ENCODE measurements at regions not wholly inside any gene's neighbourhood (a gene's known extent, or its start where the extent isn't known, plus 50 kb on each side); places are given as distances from the start of the nearest gene placed in this dataset.
A peak's percentile ranks its signal among the peaks of the same experiment; 100 is the strongest.

DNA sequence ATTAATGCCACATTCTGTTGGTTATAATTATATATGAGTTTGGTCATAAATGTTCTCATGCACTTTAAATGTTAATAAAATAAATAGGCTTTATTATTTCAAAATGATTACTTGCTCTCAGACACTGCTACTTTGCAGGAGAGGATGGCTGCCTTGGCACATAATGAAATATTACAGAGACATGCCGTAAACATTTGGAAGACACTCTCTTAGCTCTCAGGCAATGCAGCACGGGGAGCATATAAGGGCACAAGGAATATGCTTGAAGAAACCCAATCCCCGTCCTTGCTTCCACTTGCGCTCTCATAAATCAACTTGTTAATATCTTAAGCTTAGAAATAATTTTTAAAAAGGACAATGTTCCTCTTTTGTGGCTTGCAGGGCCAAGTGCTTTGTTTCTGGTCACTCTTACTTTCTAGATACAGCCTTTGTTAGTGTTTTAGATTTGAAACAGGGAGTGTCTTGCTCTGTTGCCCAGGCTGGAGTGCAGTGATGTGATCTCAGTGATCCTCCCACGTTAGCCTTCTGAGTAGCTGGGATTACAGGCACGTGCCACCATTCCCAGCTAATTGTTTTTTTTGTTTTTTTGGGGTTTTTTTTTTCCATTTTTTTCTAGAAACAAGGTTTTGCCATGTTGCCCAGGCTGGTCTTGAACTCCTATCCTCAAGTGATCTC is 445.0 kb downstream of the SPRY1 start:
- no peak for DNase-seq (ENCODE audit: low read depth)

DNA sequence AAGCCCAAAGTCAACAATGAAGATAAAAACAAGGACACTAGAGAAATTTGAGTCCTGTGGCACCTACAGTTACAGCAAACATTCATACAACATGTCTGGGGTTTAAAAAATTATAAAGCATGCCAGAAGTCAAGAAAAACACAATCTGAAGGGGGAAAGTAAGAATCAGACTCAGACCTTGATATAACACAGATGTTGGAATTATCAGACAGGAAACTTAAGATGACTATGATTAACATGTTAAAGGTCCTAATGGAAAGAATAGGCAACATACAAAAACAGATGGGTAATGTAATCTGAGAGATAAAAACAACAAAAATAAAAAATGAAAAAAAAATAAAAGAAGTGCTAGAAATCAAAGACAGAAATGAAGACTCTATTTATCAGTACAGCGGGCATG is 446.5 kb downstream of the SPRY1 start:
- DNase-seq (ENCODE audit: low read depth) = no peak

DNA sequence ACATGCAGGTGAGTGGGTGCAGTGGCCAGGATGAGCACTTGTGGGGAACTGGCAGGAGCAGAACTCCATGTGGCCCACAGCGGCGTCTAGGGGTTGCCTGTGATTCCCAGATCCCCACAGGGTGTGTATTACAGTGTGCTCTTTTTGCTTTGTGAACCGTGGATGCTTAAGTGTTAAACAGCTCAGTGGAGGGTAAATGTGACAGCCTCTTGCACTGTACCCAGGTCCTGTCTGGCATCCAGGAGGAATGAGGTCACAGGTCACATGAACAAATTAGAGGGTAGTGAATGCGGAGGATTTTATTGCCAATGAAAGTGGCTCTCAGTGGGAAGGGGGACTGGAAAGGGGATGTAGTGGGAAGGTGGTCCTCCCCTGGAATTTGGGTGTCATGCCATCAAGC is 447.8 kb downstream of the SPRY1 start:
- DNase-seq (ENCODE audit: low read depth) = no peak

DNA sequence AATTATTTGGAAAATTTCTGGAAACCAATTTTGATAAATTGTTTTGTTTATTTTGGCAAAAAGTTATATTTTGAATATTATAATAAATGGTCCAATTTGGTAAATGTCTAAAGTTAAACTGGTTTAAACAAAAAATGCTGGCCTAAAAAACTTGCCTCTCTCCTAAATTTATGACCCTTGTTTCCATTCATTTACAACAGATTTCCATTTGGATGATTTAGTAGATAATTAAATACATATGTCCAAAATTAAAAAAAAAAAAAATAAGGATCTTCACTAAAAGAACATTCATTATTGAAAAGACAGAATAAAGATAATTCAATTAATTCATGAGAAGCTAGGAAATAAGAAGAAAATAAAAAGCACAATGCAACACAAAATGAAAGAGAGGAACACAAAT is 449.5 kb downstream of the SPRY1 start:
- no peak for DNase-seq (ENCODE audit: low read depth)

DNA sequence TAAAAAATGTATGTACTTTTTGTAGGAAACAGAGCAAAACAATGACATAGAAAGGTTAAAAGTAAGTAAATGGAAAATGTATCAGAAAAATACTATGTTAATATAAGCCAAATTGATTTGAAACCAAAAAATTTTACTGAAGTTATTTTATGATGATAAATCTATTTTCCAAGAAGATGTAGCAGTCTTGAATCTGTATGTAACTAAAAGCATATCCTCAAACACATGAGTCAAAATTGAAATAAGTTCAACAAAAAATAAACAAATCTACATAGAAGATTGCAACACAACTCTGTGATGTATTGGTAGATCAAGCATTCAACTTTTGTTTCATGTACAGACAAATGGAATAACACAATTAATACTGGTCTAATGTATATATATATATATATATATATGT is 450.0 kb downstream of the SPRY1 start:
- DNase-seq (ENCODE audit: low read depth) = no peak

DNA sequence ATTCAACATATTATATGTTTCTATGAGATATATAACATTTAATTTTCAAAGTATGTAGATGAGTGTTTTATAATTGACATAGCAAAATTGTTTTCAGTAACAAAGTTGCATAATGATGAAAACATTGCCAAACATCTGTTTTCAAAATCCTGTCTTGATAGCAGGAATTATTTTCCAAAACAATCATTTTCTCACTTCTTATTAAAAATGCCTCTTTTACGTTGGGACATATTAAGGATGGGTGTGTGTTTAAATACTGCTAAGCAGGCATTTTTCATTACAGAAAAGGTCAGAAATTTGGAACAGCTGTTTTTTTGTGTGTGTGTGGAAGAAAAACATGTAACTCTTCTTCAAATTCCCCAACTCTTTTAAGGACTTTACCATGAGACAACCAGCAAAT is 452.0 kb downstream of the SPRY1 start:
- DNase-seq (ENCODE audit: low read depth) = peak; percentile 78

DNA sequence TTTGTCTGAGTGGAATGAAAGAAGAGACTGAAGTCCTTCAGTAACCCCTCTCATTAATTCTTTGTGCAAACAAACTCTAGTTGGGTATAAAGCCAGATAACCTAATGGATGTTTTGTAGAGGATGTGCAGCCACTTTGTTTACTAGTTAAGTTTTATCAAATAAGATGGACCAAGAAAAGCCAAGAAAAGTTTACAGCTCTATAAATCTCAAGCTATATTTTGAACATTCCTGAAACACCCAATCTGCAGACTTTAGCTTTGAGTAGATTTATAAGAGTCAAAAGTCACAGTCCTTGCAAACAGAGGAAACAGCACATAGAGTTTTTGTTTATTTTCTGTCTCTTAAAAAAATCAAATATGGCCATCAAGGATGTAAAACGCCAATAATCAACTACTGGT is 452.9 kb downstream of the SPRY1 start:
- DNase-seq (ENCODE audit: low read depth) = no peak

DNA sequence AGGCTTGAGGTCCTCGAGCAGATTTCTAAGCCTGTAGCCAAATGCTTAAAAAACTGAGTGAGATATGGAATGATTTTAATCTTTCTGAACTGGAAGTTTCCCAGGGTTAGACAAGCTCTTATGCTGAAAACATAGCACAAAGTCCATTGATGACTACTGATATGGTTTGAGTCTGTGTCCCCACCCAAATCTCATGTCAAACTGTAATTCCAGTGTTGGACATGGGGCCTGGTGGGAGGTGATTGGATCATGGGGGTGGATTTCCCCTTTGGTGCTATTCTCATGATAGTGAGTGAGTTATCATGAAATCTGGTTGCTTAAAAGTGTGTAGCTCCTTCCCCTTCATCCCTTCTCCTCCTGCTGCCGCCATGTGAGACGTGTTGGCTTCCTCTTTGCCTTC is 454.9 kb downstream of the SPRY1 start:
- DNase-seq (ENCODE audit: low read depth) = no peak

DNA sequence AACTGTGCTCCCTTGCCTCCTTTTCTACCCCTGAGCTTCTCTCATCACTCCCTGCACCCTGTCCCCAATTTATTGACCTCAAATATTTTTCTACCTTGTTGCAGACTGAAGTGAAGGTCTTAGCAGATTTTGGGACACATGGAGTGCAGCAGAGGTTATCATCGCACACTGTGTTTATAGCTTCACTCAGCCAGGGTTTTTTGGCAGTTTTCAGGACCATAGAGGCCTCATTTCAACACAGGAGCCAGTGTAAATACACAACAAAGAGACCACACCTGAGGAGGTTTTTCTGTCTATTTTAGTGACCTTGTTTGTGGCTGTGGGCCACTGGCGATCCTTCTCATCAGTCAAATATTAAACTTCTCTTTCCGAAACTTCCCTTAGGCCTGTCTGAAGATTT is 457.1 kb downstream of the SPRY1 start:
- no peak for DNase-seq (ENCODE audit: low read depth)

DNA sequence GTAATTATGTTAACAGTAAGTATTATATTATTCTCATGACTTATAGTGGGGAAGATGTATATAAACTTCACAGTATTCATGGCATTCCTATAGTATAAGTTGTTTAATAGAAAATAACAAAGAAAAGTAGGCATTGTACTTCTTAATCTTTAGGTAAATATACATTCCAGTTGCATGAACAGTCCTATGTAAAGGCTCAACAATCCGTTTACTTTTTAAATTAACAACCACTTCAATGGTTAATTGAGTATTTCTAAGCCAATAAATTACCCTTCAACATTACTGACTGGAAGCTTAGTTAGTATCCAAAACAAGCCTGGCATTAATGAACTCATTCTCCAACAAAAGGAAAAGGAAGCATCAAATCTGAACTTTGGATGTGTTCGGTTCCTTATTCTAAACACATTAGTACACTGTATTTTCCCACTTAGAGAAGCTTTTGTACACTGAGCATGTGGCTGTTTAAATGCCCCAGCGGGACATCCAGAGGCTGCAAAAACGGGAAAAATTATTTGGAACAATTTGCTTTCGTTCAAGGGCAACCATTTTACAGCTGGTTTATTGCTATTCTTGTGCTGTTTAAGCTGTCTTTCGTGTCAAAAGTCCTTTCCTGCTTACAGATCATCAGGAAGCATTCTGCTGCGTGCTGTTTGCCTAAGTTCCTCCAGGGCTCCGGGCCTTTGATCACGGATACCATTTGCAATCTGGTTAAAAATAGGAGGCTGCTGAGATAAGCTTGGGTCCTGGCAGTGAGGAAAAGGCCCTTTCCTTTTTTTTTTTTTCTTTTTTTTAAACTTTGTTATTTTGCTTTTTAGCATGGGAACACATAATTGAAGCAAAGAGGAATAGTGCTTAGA is 460.3 kb downstream of the SPRY1 start:
- DNase-seq (ENCODE audit: low read depth) = no peak

DNA sequence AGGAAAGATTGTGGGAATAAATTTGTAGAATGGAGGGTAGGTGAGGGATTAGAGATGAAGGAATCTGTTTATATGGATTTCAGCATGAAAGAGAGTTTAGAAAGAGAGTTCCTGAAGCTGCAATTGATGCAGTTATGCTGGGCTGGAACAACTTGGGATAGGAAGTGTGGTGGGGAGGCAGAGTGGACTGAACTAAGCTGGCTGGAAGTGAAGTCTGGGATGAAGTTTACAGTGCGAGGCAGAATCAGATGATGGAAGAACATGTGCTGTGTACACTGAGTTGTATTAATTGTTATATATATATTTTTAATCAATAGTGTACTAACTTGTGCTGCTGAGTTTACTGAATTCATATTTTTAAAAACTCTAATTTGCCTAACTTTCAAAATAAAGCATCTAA is 461.9 kb downstream of the SPRY1 start:
- no peak for DNase-seq (ENCODE audit: low read depth)

DNA sequence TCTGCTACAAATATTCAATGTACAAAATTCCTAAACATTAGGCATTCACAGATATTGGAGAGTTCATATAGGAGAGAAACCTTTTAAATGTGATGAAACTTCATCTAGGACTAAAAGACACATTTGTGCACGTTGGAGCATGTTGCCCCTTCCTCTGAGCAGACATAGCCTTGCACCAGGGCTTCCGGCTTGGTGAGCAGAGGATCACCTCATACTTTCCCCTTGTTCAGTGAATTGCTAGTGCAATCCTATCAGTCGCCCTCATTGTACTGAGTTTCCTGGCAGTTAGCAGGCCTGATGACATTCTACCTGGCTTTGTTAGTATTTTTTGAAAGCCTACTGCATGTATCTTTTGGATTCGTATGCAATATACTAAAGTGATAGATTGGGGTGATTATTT is 466.2 kb downstream of the SPRY1 start:
- DNase-seq (ENCODE audit: low read depth) = no peak

DNA sequence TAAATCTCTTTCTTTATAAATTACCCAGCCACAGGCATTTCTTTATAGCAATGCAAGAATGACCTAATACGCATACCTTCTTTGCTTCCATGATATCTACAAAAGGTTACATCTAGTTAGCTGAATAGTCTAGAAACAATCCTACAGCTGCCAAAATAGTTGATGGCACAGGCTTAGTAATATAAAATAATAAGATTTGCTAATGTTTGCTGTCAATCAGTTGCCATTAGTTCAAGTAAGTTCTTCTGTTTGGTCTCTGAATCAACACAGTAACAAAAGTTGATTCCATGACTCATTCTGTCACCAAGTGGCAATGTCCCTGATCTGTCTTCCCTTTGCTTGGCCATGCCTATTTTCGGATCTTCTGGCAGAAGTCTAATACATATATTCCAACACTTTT is 470.2 kb downstream of the SPRY1 start:
- DNase-seq (ENCODE audit: low read depth) = no peak

DNA sequence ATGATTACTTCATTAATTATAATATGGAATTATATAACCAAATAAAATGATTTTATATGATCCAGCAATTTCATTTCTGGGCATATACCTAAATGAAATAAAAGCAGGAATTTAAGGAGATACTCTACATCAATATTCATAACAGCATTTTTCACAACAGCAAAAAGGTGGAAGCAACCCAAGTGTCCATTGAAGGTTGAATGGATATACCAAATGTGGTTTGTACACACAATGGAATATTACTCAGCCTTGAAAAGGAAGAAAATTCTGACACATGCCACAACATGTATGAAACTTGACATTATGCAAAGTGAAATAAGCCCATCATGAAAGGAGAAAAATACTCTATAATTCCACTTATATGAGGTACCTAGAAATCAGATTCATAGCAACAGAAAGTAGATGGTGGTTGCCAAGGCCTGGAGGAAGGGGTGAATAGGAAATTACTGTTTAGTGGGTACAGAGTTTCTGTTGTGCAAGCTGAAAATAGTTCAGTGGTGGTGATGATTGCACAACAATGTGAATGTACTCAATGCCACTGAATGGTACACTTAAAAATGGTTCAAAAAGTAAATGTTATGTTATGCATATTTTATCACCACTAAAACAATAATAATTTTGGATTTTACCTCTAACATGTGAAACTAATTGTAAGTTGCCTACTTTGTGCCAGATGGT is 471.5 kb downstream of the SPRY1 start:
- no peak for DNase-seq (ENCODE audit: low read depth)

DNA sequence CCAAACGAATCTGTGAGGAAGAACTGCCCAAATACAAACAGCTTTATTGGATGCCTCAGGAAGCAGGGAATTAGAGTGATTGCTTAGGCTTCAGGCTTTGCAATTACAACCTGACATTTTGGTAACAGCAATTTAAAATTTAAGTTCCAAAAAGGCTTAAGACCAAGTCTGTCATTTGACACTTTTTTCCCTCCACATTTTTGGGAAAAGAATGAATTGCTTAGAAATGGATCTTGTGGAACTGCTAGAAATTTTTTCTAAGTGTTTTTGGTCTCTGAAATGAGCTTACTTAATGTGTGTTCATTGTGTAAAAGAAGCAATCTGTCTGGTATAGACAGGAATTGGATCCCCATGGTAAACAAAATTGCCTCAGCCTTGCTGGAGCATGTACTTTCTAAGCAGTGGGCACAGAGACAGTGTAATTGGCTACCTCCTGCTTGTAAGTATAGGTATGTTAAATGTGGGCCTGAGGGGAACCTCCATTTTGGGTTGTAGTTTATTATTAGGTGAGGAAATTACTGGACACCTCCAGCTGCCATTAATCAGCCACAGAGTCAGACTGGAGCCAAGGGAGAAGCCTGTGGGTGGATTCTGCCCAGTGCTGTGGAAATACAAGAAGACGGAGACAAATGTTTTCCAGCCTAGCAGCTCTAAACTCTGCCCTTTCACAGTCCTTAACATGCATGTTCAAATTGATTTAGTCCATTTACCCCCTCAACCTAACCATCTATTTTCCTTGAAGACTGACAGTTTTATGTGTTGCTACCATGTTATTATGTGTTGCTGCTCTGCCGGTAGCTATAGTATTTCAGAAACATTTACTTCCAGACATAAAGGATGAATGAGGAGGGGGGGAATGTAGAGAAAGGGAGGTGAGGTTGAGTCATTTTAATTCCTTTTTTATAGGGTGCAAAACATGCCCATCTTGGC is 473.0 kb downstream of the SPRY1 start:
- DNase-seq (ENCODE audit: low read depth) = no peak

DNA sequence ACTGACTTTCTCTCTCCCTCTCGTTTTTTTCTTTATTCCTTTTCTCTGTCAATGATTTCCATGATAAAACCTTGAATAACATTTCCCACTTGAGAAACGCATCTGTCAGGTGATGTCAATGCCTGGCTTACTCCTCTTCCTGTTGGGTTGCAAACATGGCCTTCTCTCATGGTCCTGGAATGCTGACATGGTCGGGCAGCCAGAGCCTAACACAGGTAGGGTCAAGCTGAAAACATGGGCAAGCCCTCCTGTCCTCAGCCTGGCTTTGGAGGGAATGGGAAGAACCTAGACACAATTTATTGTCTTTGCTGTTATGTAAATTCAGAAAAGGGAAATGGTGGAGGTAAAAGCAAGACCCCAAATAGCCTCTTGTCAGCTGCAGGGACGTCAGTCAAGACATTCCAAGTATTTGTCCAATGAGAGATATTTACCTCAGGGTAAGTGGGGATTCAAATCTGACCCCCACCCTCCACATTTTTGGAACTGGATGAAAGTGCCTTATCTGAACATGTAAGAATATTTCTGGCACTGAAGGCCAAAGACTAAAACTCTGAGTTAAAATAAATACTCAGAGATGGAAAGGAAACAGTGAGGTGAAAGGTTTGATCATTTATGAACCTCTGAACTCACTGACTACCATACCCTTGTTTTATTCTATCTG is 473.8 kb downstream of the SPRY1 start:
- no peak for DNase-seq (ENCODE audit: low read depth)

DNA sequence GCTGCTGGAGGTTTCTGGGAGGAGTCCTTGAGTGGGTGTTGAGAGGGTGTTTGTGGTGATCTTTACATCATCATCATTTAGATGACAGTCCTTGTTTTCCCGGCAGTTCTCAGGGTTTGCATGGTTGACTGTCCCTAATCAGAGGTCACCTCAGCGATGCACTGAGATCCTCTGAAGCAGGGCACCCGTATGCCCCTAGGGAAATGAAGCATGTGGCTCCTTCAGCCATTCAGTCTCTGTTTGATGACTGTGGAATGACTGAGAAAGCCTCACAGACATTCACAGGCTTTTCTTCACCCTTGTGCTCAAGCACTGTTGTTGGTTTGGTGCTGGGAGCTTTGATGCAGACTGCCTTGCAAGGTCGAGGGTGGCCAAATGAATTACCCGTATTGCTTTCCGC is 474.7 kb downstream of the SPRY1 start:
- no peak for DNase-seq (ENCODE audit: low read depth)

DNA sequence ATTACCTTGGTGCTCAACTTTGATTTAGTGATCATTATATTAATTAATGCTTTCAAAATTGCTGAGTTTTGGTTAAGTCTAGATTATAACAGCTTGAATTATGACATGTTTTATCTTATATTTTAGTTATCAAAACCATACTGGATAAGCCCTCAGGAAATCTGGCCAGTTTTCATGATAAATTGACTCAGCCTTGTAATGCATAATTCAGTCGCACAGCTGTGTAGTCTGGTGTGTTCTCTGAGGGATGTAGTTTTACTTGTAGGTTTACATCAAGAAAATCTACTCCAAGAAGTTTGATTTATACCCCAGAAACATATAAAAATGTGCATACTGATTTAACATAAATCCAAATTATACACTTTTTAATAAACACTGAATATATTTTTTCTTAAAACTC is 477.5 kb downstream of the SPRY1 start:
- no peak for DNase-seq (ENCODE audit: low read depth)

DNA sequence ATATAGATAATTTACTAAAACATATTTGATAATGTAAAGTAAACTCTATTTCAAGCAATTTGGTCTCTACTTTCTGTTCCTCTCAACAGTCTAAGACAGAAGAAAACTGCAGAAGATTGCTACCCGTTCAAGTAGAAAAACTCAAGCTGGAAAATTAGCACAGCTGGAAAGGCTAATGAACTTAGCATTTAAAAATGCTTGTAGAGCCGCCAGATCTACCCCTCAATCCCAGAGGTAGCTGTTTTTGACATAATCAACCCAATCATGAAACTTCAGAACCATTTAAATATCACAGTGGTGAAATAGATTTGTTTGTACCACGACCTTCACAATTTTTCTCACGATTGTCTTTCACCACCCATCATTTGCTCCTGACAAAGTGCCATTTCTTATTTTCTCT is 479.5 kb downstream of the SPRY1 start:
- DNase-seq (ENCODE audit: low read depth) = no peak

DNA sequence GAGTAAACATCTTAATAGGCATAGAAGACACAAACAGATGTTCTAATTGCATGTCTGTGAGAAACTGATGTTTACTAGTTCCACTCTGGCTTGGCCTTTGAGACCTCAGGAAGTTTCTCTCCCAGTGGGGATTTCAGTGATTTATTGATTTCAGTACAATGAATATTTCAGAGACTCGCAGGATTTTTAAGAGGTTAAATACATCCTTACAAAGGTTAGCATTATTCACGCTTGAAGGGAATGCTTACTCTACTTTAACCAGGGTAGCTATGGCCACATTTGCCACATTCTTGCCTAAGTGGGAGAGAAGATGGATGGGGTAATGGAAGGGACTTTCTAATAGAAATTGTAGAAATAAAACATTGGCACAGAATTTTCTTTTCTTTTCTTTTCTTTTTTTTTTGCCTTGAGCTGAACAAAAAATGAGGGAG is 480.1 kb downstream of the SPRY1 start:
- DNase-seq (ENCODE audit: low read depth) = no peak

DNA sequence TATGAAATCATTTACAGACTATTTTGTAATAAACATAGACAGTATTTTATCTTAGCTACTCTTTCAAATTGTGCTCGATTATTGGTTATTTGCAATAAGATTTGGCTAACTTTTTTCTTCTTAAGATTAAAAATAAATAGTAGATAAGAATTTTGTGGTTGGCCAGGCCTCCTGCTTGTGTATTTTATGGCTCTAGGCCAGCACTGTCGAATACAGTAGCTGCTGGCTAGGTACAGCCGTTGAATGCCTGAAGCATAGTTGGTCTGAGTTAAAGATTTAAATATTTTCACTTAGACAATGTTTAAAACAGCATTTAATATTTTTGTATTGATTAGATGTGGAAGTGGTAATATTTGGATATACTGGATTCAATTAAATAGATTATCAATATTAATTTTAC is 481.0 kb downstream of the SPRY1 start:
- DNase-seq (ENCODE audit: low read depth) = no peak

Measured in forelimb muscle (tissue), 1 donor.